OCI-LY3 (cell line): ENCODE measurements at regions not wholly inside any gene's neighbourhood (a gene's known extent, or its start where the extent isn't known, plus 50 kb on each side); places are given as distances from the start of the nearest gene placed in this dataset.

Experiments
- EZH2phosphoT487 ChIP-seq: fragments of 200-600 bp; shearing (Covaris generic); IDR thresholded peaks from 2 replicates; pipeline ENCODE4 v1.6.1; 2018; ENCODE audit warnings: antibody characterized with exemption, mixed run types, low read depth
- TF ChIP-seq, protein P1 (sequence below): fragments of 200-600, 300-600 bp; sonication (generic); IDR thresholded peaks from 2 replicates; pipeline ENCODE4 v1.5.1; 2014; ENCODE audit warnings: antibody characterized with exemption, low read length, low read depth

- TF ChIP-seq, protein P1, sequence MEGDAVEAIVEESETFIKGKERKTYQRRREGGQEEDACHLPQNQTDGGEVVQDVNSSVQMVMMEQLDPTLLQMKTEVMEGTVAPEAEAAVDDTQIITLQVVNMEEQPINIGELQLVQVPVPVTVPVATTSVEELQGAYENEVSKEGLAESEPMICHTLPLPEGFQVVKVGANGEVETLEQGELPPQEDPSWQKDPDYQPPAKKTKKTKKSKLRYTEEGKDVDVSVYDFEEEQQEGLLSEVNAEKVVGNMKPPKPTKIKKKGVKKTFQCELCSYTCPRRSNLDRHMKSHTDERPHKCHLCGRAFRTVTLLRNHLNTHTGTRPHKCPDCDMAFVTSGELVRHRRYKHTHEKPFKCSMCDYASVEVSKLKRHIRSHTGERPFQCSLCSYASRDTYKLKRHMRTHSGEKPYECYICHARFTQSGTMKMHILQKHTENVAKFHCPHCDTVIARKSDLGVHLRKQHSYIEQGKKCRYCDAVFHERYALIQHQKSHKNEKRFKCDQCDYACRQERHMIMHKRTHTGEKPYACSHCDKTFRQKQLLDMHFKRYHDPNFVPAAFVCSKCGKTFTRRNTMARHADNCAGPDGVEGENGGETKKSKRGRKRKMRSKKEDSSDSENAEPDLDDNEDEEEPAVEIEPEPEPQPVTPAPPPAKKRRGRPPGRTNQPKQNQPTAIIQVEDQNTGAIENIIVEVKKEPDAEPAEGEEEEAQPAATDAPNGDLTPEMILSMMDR: no peak
- TF ChIP-seq EZH2phosphoT487: no peak
Observed at GRCh38 chr18:75339936-75340605, 87.4 kb downstream of the SMIM21 start.
